Activated T-cell treated with anti-CD3 and anti-CD28 coated beads for 24 hours (primary cell): ENCODE measurements at regions not wholly inside any gene's neighbourhood (a gene's known extent, or its start where the extent isn't known, plus 50 kb on each side); places are given as distances from the start of the nearest gene placed in this dataset.

Experiments used
- DNase-seq: peaks from one replicate; pipeline ENCODE4 v3.0.0-alpha.2; 2020; ENCODE audit warnings: low read depth

GRCh38 chr15:87239582-87240230, 1016.8 kb downstream of the NTRK3 start:
- no peak for DNase-seq

- DNase-seq: no peak
These were observed 1018.0 kb downstream of the NTRK3 start for GRCh38 chr15:87238451-87239068.

- no peak for DNase-seq
These were observed 1028.1 kb downstream of the NTRK3 start for GRCh38 chr15:87228460-87228859.

GRCh38 chr15:87227846-87228245, 1028.7 kb downstream of the NTRK3 start:
- DNase-seq: no peak

GRCh38 chr15:87225436-87225835, 1031.1 kb downstream of the NTRK3 start:
- no peak for DNase-seq

GRCh38 chr15:87224404-87224803, 1032.1 kb downstream of the NTRK3 start:
- no peak for DNase-seq

- DNase-seq: no peak
These were observed 1036.6 kb downstream of the NTRK3 start for GRCh38 chr15:87219650-87220615.

- no peak for DNase-seq
These were observed 1041.4 kb downstream of the NTRK3 start for GRCh38 chr15:87215100-87215499.

- DNase-seq: no peak
These were observed 1042.9 kb downstream of the NTRK3 start for GRCh38 chr15:87213626-87214025.

- no peak for DNase-seq
These were observed 1044.5 kb downstream of the NTRK3 start for GRCh38 chr15:87212041-87212440.

GRCh38 chr15:87211547-87211946, 1045.0 kb downstream of the NTRK3 start:
- no peak for DNase-seq

GRCh38 chr15:87209891-87210689, 1046.4 kb downstream of the NTRK3 start:
- DNase-seq: no peak

- no peak for DNase-seq
These were observed 1048.5 kb downstream of the NTRK3 start for GRCh38 chr15:87207990-87208580.

- DNase-seq: no peak
These were observed 1049.3 kb downstream of the NTRK3 start for GRCh38 chr15:87207251-87207650.

- no peak for DNase-seq
These were observed 1054.6 kb downstream of the NTRK3 start for GRCh38 chr15:87201986-87202385.

GRCh38 chr15:87200149-87200548, 1056.4 kb downstream of the NTRK3 start:
- no peak for DNase-seq

- no peak for DNase-seq
These were observed 1058.6 kb downstream of the NTRK3 start for GRCh38 chr15:87197981-87198380.

- no peak for DNase-seq
These were observed 1060.0 kb downstream of the NTRK3 start for GRCh38 chr15:87196498-87196897.

- no peak for DNase-seq
These were observed 1063.1 kb downstream of the NTRK3 start for GRCh38 chr15:87193481-87193880.

GRCh38 chr15:87167706-87168105, 1088.0 kb downstream of the AGBL1 start:
- DNase-seq: no peak

GRCh38 chr15:87167055-87167454, 1087.4 kb downstream of the AGBL1 start:
- no peak for DNase-seq

- no peak for DNase-seq
These were observed 1076.1 kb downstream of the AGBL1 start for GRCh38 chr15:87155771-87156170.
